ENCODE measurements at regions not wholly inside any gene's neighbourhood (a gene's known extent, or its start where the extent isn't known, plus 50 kb on each side); places are given as distances from the start of the nearest gene placed in this dataset.

GRCh38 chr12:94749455-94749854 is 99.1 kb upstream of the TMCC3 start:
- Histone ChIP-seq H3K9me3 (no peaks in the 10 kb centered on the region), H3K27ac (no peak overlapping the region), H3K4me3 (no peak overlapping the region), H3K36me3 (no peaks in the 10 kb centered on the region), H3K27me3 (no peaks in the 10 kb centered on the region), H3K4me1 (no peaks in the 10 kb centered on the region)
- DNase-seq (ENCODE audit: low spot score in 2 of 2) = no peak
- TF ChIP-seq CTCF (IDR thresholded peaks at IDR 0.05) = no peak
- intact Hi-C loops (cut with DNase I) = no loop called here

GRCh38 chr12:94748726-94749421 is 98.5 kb upstream of the TMCC3 start:
- Histone ChIP-seq H3K4me1 (no peaks in the 10 kb centered on the region), H3K9me3 (no peaks in the 10 kb centered on the region), H3K27ac (no peak overlapping the region), H3K4me3 (no peak overlapping the region), H3K36me3 (no peaks in the 10 kb centered on the region), H3K27me3 (no peaks in the 10 kb centered on the region)
- no peak for DNase-seq (ENCODE audit: low spot score in 2 of 2)
- no peak for TF ChIP-seq CTCF (IDR thresholded peaks at IDR 0.05)
- intact Hi-C loops (cut with DNase I) = no loop called here

- Histone ChIP-seq H3K4me3 (no peak overlapping the region), H3K36me3 (no peaks in the 10 kb centered on the region), H3K27me3 (no peaks in the 10 kb centered on the region), H3K27ac (no peak overlapping the region), H3K4me1 (no peaks in the 10 kb centered on the region), H3K9me3 (no peaks in the 10 kb centered on the region)
- no peak for TF ChIP-seq CTCF (IDR thresholded peaks at IDR 0.05)
- intact Hi-C loops (cut with DNase I) = no loop called here
- no peak for DNase-seq (ENCODE audit: low spot score in 2 of 2)
Measured at GRCh38 chr12:94745562-94745961, 95.2 kb upstream of the TMCC3 start.

GRCh38 chr12:94743174-94743573 is 92.8 kb upstream of the TMCC3 start:
- H3K9me3 ChIP-seq = no peaks in the 10 kb centered on the region
- H3K4me3 ChIP-seq = no peak overlapping the region
- H3K4me1 ChIP-seq = no peaks in the 10 kb centered on the region
- intact Hi-C loops (cut with DNase I) = no loop called here
- TF ChIP-seq CTCF (IDR thresholded peaks at IDR 0.05) = no peak
- no peak for DNase-seq (ENCODE audit: low spot score in 2 of 2)
- H3K27ac ChIP-seq = no peak overlapping the region
- H3K36me3 ChIP-seq = no peaks in the 10 kb centered on the region
- no peaks in the 10 kb centered on the region for H3K27me3 ChIP-seq

GRCh38 chr12:94740601-94741362 is 90.4 kb upstream of the TMCC3 start:
- DNase-seq (ENCODE audit: low spot score in 2 of 2) = no peak
- Histone ChIP-seq H3K27me3 (no peaks in the 10 kb centered on the region), H3K4me3 (no peak overlapping the region), H3K4me1 (no peaks in the 10 kb centered on the region), H3K9me3 (no peaks in the 10 kb centered on the region), H3K36me3 (no peaks in the 10 kb centered on the region), H3K27ac (no peak overlapping the region)
- intact Hi-C loops (cut with DNase I) = no loop called here
- no peak for TF ChIP-seq CTCF (IDR thresholded peaks at IDR 0.05)

All from ascending aorta (tissue), 2 donors.